Kidney capillary endothelial cell (primary cell): ENCODE measurements at regions not wholly inside any gene's neighbourhood (a gene's known extent, or its start where the extent isn't known, plus 50 kb on each side); places are given as distances from the start of the nearest gene placed in this dataset.
A peak's percentile ranks its signal among the peaks of the same experiment; 100 is the strongest.

ENCODE experiments used
- DNase-seq: peaks from one replicate; pipeline ENCODE4 v3.0.0-alpha.2; 2018; ENCODE audit warnings: low spot score

- DNase-seq = no peak
Observed at GRCh38 chr12:67151886-67152285, 117.3 kb upstream of the CAND1 start.

GRCh38 chr12:67152451-67152850 is 116.7 kb upstream of the CAND1 start:
- no peak for DNase-seq

GRCh38 chr12:67154901-67155300 is 114.3 kb upstream of the CAND1 start:
- no peak for DNase-seq

GRCh38 chr12:67155863-67156262 is 113.3 kb upstream of the CAND1 start:
- no peak for DNase-seq

GRCh38 chr12:67161322-67161918 is 107.7 kb upstream of the CAND1 start:
- DNase-seq = peak; percentile 16

- no peak for DNase-seq
Observed at GRCh38 chr12:67173258-67173657, 95.9 kb upstream of the CAND1 start.

- DNase-seq = no peak
Observed at GRCh38 chr12:67182551-67182950, 86.6 kb upstream of the CAND1 start.

GRCh38 chr12:67193704-67194103 is 75.5 kb upstream of the CAND1 start:
- peak; percentile 21 for DNase-seq

GRCh38 chr12:67200386-67200785 is 68.8 kb upstream of the CAND1 start:
- no peak for DNase-seq

GRCh38 chr12:67202011-67202677 is 67.0 kb upstream of the CAND1 start:
- no peak for DNase-seq

- DNase-seq = no peak
Observed at GRCh38 chr12:67202678-67203012, 66.5 kb upstream of the CAND1 start.

- no peak for DNase-seq
Observed at GRCh38 chr12:67208281-67209067, 60.7 kb upstream of the CAND1 start.

GRCh38 chr12:67211029-67211428 is 58.1 kb upstream of the CAND1 start:
- no peak for DNase-seq

GRCh38 chr12:67211494-67211893 is 57.7 kb upstream of the CAND1 start:
- DNase-seq = no peak

GRCh38 chr12:67217647-67218046 is 51.5 kb upstream of the CAND1 start:
- no peak for DNase-seq
